HG02610 (cell line): ENCODE measurements at regions not wholly inside any gene's neighbourhood (a gene's known extent, or its start where the extent isn't known, plus 50 kb on each side); places are given as distances from the start of the nearest gene placed in this dataset.
A peak's percentile ranks its signal among the peaks of the same experiment; 100 is the strongest.

Experiments
- ATAC-seq: cut with Tn5 transposase; IDR thresholded peaks from one replicate; pipeline ENCODE4 v1.9.1; 2021; ENCODE audit warnings: mild to moderate bottlenecking, moderate library complexity; ENCODE audit not compliant: unreplicated experiment

GRCh38 chr1:229190057-229190575 is 80.8 kb upstream of the RAB4A start:
- ATAC-seq: no peak

- ATAC-seq: no peak
Measured at GRCh38 chr1:229191066-229191674, 79.7 kb upstream of the RAB4A start.

DNA sequence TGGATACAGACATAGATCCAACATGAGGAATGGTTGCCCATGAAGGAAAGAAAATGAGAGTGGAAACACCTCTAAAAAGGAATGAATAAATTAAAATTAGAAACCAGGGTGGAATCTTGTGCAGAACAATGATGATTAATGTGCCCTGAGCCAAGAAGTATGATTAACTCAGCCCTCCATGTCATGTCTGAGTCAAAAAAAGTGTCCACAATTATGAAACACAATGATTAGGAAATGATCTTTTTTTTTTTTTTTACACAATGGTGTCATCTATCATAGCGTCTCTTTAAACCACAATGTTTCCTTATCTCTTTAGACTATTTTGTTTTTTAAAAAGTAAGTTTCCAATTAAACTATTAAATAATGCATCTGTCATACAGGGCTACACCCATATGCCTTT is 78.9 kb upstream of the RAB4A start:
- no peak for ATAC-seq

DNA sequence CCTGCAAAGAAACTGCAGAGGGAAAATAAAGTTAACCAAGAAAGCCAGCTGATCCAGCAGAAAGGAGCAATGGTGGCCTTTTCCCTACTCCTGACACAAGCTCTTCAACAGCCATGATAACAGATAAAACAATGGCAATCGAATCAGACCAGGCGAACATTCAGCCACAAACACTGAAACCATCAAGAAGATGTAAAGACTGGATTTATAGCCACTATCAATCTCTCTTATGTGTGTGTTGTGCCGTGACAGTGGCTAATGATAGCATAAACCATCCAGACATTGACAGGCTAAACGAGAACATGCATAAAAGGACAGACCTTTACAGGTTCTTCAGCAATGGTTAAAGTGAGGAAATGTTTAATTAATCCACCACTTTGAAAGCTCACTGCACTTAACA is 78.1 kb upstream of the RAB4A start:
- no peak for ATAC-seq

DNA sequence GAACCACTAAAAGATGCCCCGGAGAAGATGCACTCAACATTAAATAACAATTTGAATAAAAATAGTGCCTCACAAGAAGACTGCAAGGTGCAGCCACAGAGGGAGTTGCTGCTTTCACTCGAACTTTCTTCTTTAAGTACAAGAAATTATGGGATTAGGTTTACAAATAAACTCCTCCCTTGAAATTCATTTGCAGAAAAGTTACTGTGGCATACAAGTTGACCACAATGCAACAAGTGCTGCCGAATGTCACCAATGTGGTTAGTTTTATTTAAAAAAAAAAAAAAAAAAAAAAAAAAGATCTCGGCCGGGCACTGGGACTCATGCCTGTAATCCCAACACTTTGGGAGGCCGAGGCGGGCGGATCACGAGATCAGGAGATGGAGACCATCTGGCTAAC is 76.8 kb upstream of the RAB4A start:
- no peak for ATAC-seq

- no peak for ATAC-seq
Measured at GRCh38 chr1:229195246-229195645, 75.7 kb upstream of the RAB4A start.

DNA sequence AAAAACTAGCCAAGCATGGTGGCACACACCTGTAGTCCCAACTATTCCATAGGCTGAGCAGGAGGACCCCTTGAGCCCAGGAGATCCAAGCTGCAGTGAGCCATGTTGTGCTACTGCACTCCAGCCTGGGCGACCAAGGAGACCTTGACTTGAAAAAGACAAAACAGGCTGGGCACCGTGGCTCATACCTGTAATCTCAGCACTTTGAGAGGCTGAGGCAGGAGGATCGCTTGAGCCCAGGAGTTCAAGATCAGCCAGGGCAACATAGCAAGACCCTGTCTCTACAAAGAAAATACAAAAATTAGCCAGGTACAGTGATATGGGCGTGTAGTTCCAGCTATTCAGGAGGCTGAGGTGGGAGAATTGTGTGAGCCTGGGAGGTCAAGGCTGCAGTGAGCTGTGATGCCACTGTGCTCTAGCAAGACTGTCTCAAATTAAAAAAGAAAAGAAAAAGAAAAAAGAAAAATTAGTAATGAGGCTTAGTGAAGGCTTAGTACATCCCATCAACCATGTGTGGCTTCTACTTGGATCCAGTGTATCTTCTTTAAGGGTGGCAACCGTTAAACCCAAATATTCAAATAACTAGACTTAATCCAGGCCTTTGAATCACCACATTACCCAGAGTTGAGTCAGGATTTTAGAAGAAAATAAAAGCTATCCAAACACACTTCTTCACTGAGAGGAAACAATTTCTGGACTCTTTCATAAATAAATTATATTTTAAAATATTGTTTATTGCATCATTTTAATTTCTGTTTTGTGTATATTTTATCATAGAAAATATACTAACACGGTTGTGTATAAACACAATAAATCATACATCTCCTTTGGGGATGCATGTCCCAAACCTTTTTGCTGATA is 74.3 kb upstream of the RAB4A start:
- no peak for ATAC-seq

DNA sequence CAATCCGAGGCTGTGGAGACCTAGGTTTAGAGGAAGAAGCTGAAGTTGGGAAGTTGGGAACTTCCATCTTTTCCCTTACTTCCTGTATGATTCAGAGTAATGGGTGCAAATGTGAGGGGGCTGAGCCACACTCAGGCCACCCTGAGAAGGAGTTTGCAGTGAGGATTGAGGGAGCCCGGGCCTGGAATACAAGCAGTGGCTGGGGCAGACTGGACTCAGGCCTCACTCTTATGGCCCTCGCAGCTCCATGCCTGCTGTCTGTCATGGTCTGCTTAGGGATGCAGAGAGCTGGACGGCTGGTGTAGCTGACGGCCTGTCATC is 73.7 kb upstream of the RAB4A start:
- ATAC-seq: no peak

DNA sequence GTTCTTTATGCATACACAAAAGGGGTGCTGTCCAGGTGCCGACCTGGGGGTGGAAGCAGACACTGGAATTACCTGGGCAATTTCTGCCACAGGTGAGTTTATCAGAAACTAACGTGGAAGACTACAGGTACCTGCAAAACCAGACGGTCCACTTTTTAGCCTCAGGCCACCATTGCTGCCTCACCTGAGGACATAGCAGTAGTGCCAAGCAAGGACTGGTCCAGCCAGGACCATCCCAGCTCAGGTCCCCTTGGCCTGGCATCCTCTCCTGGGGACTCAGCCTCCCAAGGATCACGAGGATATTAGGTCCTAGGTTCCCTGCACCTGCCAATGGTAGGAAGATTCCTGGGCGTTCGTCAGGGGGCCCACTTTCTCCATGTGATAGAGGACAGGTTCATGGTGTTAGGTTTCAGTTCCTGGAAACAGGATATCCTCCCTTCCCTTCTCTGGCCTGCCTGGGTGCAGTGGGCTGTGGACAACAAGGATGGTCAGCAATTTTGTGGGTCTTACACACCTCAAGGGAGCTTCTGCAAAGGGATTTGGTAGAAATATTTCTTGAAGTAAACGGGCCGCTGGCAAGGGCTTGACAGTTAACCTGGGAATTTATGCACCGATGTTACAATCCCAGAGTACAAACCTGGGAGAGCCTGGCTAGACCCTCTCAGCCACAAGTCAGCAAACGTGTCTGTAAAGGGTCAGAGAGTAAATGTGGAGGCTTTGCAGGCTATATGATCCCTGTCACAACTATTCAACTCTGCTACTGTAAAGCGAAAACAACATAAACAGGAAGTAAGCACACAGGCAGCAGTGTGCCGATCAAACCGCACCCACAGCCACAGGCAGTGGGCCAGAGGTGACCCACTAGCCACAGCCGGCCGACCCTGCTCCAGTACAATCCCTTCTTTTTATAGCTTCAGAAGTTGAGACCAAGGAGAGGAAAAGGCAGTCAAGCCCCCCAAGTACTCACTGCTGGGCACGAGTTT is 71.4 kb upstream of the RAB4A start:
- peak; percentile 50 for ATAC-seq

GRCh38 chr1:229203030-229203751 is 67.7 kb upstream of the RAB4A start:
- ATAC-seq: no peak

DNA sequence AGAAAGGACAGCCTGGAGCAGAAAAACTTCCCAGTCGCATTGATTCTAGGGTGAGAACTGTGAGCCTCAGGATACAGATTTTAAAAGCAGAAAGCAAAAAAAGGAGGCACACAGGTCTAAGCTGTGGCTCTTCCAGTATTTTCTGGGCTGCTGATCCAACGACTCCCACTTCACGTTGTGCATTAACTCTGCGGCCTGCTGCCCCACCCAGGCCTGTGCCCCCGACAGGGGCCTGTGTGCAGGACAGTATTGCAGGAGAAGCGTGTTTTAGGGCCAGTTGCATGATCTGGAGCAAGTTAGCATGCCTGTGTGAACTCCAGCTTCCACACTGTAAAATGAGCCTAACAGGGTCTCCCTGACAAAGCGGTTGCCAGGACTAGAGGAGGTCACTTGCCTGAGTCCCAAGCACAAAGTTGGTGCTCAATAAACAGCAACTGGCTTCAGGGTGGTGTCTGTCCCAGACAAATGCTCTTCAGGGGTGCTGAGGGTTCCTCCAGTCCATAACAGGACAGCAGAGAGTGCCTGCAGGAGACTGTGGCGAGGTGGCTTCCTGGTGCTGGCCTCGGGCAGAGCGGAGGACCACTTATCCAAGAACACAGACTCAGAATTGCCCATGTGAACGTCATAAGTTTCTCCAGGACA is 66.8 kb upstream of the RAB4A start:
- no peak for ATAC-seq

DNA sequence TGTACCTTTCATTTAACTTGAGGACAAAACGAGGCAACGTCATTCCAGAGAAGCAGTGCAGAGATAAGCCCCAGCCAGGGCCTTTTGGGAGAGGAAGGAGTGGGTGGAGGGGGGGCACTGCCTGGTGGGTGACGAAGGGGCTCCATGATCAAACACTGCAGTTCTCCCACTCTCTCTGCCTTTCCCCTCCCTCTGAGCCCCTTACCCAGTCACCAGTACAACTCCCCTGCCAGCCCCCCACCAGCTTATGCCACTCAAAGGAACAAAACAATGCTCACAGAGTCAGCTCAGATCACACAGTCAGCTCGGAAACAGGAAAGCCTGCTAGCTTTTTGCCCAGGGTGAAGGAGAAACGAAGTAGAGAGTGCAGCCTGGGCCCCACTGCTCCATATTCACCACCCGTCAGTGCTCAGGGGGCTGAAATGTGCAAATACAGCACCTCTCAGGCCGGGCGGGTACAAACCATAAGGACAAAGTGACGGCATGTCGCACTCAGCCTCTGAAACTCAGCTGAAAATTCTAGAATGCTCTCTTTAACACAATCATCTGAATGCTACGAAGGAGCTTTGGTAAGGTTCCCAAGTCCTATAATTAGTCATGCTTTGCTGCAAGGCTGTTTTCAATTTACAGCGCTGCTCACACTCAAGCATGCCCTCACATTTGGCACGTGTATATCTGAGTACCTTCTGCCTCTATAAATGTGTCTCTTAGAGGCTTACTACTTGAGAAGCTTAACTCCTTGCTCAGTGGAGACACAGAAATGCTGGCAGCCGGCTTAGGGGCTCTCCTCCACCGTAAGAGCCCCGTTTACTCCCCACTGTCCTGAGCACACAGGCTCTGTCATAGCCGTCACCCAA is 65.8 kb upstream of the RAB4A start:
- no peak for ATAC-seq

GRCh38 chr1:229205854-229206253 is 65.1 kb upstream of the RAB4A start:
- no peak for ATAC-seq

DNA sequence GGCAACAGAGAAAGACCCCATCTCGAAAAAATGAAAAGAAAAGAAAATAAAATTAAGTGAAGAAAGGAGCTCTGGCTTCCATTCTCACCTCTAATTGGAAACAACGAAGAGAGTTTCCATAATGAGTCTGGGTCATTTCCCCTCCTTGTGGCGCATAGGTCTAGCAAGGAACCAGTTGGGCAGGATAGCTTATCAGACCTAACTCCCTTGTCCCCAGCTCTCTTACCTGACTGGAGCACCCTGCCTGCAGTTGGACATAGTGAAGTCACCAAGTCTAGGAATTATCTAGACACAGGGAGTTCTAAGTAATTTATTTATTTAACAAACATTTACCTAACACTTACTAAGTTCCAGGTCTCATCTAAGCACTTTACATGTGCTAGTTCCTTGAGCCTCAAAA is 63.0 kb upstream of the RAB4A start:
- no peak for ATAC-seq

GRCh38 chr1:229208481-229208880 is 62.4 kb upstream of the RAB4A start:
- ATAC-seq: no peak

DNA sequence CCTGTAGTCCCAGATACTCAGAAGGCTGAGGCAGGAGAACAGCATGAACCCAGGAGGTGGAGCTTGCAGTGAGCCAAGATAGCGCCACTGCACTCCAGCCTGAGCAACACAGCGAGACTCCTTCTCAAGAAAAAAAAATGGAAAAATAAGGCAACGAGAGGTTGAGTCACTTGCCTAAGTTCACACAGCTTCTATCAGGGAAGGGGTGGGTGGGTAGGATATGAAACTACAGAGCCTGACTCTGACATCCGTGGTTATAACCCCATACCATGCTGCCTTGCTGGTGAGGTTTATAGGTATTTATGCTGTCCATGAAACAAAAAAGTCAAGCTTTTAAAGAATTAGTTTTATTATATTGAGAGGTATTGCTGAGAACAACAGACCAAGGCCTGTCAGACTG is 61.5 kb upstream of the RAB4A start:
- no peak for ATAC-seq

DNA sequence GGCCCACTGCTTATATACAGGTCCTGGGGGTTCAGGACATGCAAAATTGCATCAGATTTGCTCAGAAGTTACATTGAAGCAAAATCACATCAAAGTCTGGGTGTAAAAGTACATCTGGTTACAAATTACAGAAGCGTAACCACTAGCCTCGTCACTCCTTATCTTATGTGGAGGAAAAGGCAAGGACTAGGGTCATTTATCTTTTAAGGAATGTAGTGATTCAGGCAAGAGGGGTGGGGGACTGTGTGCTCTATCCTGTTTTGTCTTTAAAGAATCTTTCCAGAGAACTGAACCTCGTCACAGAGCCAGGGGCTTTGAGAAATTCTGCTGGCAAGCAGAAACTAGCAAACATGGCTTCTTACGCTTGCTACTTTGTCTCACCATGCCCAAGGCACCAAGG is 61.1 kb upstream of the RAB4A start:
- no peak for ATAC-seq

GRCh38 chr1:229210844-229211243 is 60.1 kb upstream of the RAB4A start:
- no peak for ATAC-seq

DNA sequence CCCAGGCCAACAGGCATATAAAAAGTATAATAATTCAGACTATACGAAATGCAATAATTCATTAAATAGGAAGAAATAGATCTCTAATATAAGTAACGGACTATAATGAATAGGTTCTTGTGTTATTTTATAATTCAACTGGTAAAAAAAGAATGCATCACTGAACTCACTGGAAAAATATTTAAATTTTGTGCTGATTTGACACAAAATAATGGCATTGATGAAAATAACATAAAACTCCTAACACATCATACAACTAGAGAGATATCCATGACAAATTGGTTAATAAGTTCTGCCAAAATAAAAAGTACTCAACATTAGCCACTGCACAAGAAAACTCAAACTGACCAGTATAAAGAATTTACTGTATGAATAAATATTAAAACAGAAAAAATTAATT is 57.1 kb upstream of the RAB4A start:
- no peak for ATAC-seq
